Gastroesophageal sphincter (tissue), 4 donors: ENCODE measurements at regions not wholly inside any gene's neighbourhood (a gene's known extent, or its start where the extent isn't known, plus 50 kb on each side); places are given as distances from the start of the nearest gene placed in this dataset.

ENCODE experiments used
- ATAC-seq: fragments of 150-250 bp; one replicate; pipeline ENCODE4 v1.9.1; 2016; ENCODE audit warnings: mild to moderate bottlenecking, moderate library complexity
- H3K27ac ChIP-seq, 4 donors: fragments of 200-600 bp; sonication (generic) in 3 of 4; 1 replicate in 3 of 4; 2 replicates in 1 of 4; pipeline ENCODE4 v1.5.1; 2016 to 2019
- H3K27me3 ChIP-seq: fragments of 200-600 bp; sonication (generic); one replicate; pipeline ENCODE4 v1.5.1; 2019
- H3K36me3 ChIP-seq, 2 donors: fragments of 200-600 bp; sonication (generic); one replicate each; pipeline ENCODE4 v1.5.1; 2019; ENCODE audit warnings: control low read depth in 1 of 2
- H3K4me1 ChIP-seq, 3 donors: fragments of 200-600 bp; sonication (generic); 1 replicate in 2 of 3; 2 replicates in 1 of 3; pipeline ENCODE4 v1.5.1; 2016 to 2019; ENCODE audit warnings: control low read depth in 2 of 3
- H3K4me3 ChIP-seq, 2 donors: fragments of 200-600 bp; sonication (generic); one replicate each; pipeline ENCODE4 v1.5.1; 2019; ENCODE audit warnings: mild to moderate bottlenecking in 1 of 2, moderate library complexity in 1 of 2
- H3K9me3 ChIP-seq, 3 donors: fragments of 200-600 bp; sonication (generic); one replicate each; pipeline ENCODE4 v1.5.1; 2017 to 2019; ENCODE audit warnings: control low read depth in 2 of 3
- CTCF ChIP-seq, 4 experiments: fragments of 200-600 bp in 2 of 4; fragments of 450-650 bp in 2 of 4; sonication (generic) in 1 of 4; IDR thresholded peaks; one replicate each; pipeline ENCODE4 v1.5.1; 2017 to 2019; ENCODE audit warnings: antibody characterized with exemption in 4 of 4, mild to moderate bottlenecking in 2 of 4, moderate library complexity in 2 of 4
- EP300 ChIP-seq: sonication (generic); formaldehyde crosslinking; IDR thresholded peaks from one replicate; pipeline ENCODE4 v1.6.1; 2017; ENCODE audit warnings: antibody characterized with exemption, mild to moderate bottlenecking
- POLR2A ChIP-seq, 2 donors: fragments of 450-650 bp; IDR thresholded peaks; one replicate each; pipeline ENCODE4 v1.6.1; 2017; ENCODE audit warnings: antibody characterized with exemption in 2 of 2, mild to moderate bottlenecking in 2 of 2, moderate library complexity in 1 of 2
- POLR2AphosphoS5 ChIP-seq: sonication (generic); formaldehyde crosslinking; IDR thresholded peaks from one replicate; pipeline ENCODE4 v1.6.1; 2017; ENCODE audit warnings: antibody characterized with exemption
- WGBS, 2 donors: methylation state at CpG; one replicate each; pipeline ENCODE4 v1.1.5; 2018; ENCODE audit warnings: low coverage in 1 of 2; 5-methylcytosine and 5-hydroxymethylcytosine counted together

DNA sequence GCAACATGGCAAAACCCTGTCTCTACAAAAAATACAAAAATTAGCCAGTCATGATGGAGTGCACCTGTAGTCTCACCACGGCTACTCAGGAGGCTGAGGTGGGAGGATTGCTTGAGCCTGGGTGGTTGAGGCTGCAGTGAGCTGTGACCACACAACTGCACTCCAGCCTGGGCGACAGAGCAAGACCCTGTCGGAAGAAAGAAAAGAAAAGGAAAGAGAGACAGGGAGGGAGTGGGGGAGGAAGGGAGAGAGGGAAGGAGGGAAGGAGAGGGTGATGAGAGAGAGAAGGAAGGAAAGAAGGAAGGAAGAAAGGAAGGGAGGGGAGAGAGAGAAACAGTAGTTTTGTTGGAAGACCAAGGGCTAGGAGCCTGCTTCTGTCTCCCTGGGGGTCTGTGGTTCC, 142.4 kb downstream of the C9orf50 start:
- H3K27ac ChIP-seq: peak overlapping the region in 2 of 4 donors; percentile 100

DNA sequence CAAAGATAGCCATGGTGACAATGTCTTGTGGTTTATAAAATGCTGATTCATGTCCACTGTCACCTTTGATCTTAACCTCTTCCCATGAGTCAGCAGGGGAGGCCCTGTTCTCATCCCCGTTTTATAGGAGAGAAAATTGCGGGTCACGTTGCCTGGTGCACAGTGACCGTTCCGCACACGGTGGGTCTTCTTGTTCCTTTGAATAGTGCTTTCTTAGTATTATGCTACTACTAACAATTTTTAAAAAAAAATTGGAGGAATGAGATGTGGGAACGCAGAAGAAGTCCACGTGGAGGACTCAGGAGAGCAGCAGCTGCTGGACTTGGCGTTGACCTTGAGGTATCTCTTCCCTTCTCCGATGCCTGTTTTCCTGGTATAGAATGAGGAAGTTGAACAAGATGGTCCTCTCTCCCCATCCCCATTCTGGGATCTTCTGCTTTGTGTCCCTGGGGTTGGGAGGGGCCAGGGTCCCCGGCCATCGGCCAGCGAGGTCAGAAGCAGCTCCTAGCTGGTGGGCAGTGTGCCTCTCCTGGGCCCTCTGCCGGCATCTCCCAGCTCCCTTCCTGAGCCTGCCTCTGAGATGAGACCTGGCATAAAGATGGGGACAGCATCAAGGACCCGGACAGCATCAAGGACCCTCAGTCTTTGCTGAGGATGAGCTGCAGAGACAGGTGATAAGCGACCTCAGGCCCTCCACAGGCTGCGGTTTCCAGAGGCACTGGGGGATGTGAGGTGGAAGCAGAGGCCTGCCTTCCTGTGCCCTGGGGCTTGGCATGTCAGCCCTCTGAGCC, 143.9 kb downstream of the C9orf50 start:
- WGBS, 2 donors: 76 to 85% methylated on average over 11 to 13 of the region's 17 CpGs
- no peak overlapping the region for H3K27ac ChIP-seq
- no peaks in the 10 kb centered on the region for H3K27me3 ChIP-seq
- ATAC-seq: no peak
- H3K9me3 ChIP-seq: no peaks in the 10 kb centered on the region
- H3K4me1 ChIP-seq: peaks cover 0 to 55% (median 30%) of the 10 kb centered on the region in 3 donors
- H3K4me3 ChIP-seq: no peak overlapping the region
- TF ChIP-seq POLR2A (IDR thresholded peaks at IDR 0.05): no peak
- no peak for TF ChIP-seq EP300
- no peak for TF ChIP-seq CTCF (IDR thresholded peaks at IDR 0.05)
- TF ChIP-seq POLR2AphosphoS5: no peak
- no peaks in the 10 kb centered on the region for H3K36me3 ChIP-seq

More for the DNA sequence above, 142.4 kb downstream of the C9orf50 start:
- TF ChIP-seq POLR2AphosphoS5 (no peak), CTCF (IDR thresholded peaks at IDR 0.05) (no peak), POLR2A (IDR thresholded peaks at IDR 0.05) (no peak), EP300 (no peak)
- H3K9me3 ChIP-seq: no peaks in the 10 kb centered on the region
- no peaks in the 10 kb centered on the region for H3K27me3 ChIP-seq
- peaks cover 0 to 58% (median 30%) of the 10 kb centered on the region in 3 donors for H3K4me1 ChIP-seq
- H3K4me3 ChIP-seq: no peak overlapping the region
- no peaks in the 10 kb centered on the region for H3K36me3 ChIP-seq
- ATAC-seq: no peak
- 76 to 100% methylated on average over 2 to 3 of the region's 3 CpGs for WGBS, 2 donors

GRCh38 chr9:129474740-129475404, 146.0 kb downstream of the C9orf50 start:
- H3K9me3 ChIP-seq: no peaks in the 10 kb centered on the region
- TF ChIP-seq EP300 (no peak), POLR2A (IDR thresholded peaks at IDR 0.05) (no peak), CTCF (IDR thresholded peaks at IDR 0.05) (no peak), POLR2AphosphoS5 (no peak)
- H3K4me3 ChIP-seq: no peak overlapping the region
- no peak for ATAC-seq
- peaks cover 0 to 42% (median 13%) of the 10 kb centered on the region in 3 donors for H3K4me1 ChIP-seq
- WGBS, 2 donors: no CpG with 5 or more reads among the region's 6 CpGs
- no peaks in the 10 kb centered on the region for H3K27me3 ChIP-seq
- H3K27ac ChIP-seq: peak overlapping the region in 3 of 4 donors; percentile 51 to 56 (median 54)
- H3K36me3 ChIP-seq: no peaks in the 10 kb centered on the region

- TF ChIP-seq POLR2A (IDR thresholded peaks at IDR 0.05) (no peak), EP300 (no peak), CTCF (IDR thresholded peaks at IDR 0.05) (no peak), POLR2AphosphoS5 (peak; percentile 15)
- peaks cover 0 to 31% (median 9%) of the 10 kb centered on the region in 3 donors for H3K4me1 ChIP-seq
- WGBS, 2 donors: 29 to 40% methylated on average over 11 to 15 of the region's 15 CpGs
- H3K27ac ChIP-seq: peak overlapping the region in 3 of 4 donors; percentile 51 to 56 (median 54)
- H3K9me3 ChIP-seq: no peaks in the 10 kb centered on the region
- H3K27me3 ChIP-seq: no peaks in the 10 kb centered on the region
- peak; percentile 75 for ATAC-seq
- H3K4me3 ChIP-seq: no peak overlapping the region
- no peaks in the 10 kb centered on the region for H3K36me3 ChIP-seq
These were observed 147.2 kb downstream of the C9orf50 start for GRCh38 chr9:129473523-129474244.
